Muscle layer of colon (tissue), 2 donors: ENCODE measurements at regions not wholly inside any gene's neighbourhood (a gene's known extent, or its start where the extent isn't known, plus 50 kb on each side); places are given as distances from the start of the nearest gene placed in this dataset.
"Not testable (repeated sequence)": the region's sequence is repeated elsewhere in the genome, so short reads cannot be mapped to it uniquely, and the experiment has no call there.

Experiments
- H3K27ac ChIP-seq: one replicate; pipeline ENCODE4 v1.7.0; 2013; ENCODE audit warnings: low read depth, mild to moderate bottlenecking, low read length, moderate library complexity
- H3K27me3 ChIP-seq, 2 donors: one replicate each; pipeline ENCODE4 v1.7.0; 2013; ENCODE audit warnings: low read length in 2 of 2, mild to moderate bottlenecking in 2 of 2; ENCODE audit not compliant: insufficient read depth in 2 of 2, control insufficient read depth in 1 of 2
- H3K36me3 ChIP-seq: one replicate; pipeline ENCODE4 v1.7.0; 2013; ENCODE audit warnings: mild to moderate bottlenecking, low read length; ENCODE audit not compliant: insufficient read depth
- H3K4me1 ChIP-seq: one replicate; pipeline ENCODE4 v1.7.0; 2013; ENCODE audit warnings: mild to moderate bottlenecking, low read length; ENCODE audit not compliant: insufficient read depth
- H3K4me3 ChIP-seq, 2 donors: one replicate each; pipeline ENCODE4 v1.7.0; 2013; ENCODE audit warnings: low read length in 2 of 2, low read depth in 1 of 2, mild to moderate bottlenecking in 1 of 2, moderate library complexity in 1 of 2
- H3K9ac ChIP-seq: one replicate; pipeline ENCODE4 v1.7.0; 2013; ENCODE audit warnings: low read length
- H3K9me3 ChIP-seq: one replicate; pipeline ENCODE4 v1.7.0; 2013; ENCODE audit warnings: mild to moderate bottlenecking, low read length
- donor health status: abdominal sarcoma.
- donor health status: Adenocarcinoma of cecum.

DNA sequence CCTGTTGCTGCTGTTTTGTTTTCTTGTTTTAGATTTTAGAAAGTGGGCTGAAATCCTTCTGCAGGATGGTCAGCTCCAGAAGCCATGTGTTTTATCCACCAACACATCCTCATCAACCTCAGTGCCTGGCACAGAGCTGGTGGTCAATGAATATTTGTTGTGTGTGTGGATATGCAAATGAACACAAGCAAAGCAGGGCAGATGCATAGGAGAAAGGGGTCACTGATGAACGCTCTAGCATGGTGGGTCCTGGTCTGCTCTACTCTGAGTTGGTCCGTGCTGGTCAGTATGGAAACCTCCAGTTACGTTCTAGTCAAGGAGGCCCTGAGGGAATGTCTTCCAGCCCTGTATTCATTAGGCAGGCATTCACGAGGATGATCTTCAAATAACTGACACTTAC, 682.5 kb downstream of the QKI start:
- no peaks in the 10 kb centered on the region for H3K27me3 ChIP-seq
- no peak overlapping the region for H3K9ac ChIP-seq
- H3K36me3 ChIP-seq, result no peaks in the 10 kb centered on the region
- H3K4me1 ChIP-seq, result no peaks in the 10 kb centered on the region
- no peak overlapping the region for H3K27ac ChIP-seq
- no peak overlapping the region for H3K4me3 ChIP-seq
- H3K9me3 ChIP-seq, result no peaks in the 10 kb centered on the region

DNA sequence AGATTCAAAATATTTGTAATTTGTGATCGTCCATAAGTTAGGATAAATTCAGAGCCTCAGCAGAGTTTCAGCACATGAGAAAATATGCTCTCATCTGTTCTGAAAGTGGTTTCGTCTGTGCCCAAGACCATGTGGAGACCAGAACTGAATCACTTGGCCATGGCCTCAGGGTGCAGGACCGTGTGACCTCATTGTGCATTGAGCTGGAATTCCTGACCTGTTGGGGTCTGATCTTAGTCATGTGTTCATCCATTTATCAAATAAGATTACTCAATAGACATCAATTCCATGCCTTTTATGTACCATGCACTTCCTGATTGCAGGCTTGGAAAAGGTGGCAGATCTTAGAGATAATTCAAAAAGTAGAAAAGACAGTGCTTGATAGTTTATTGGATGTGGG, 680.5 kb downstream of the QKI start:
- no peaks in the 10 kb centered on the region for H3K36me3 ChIP-seq

DNA sequence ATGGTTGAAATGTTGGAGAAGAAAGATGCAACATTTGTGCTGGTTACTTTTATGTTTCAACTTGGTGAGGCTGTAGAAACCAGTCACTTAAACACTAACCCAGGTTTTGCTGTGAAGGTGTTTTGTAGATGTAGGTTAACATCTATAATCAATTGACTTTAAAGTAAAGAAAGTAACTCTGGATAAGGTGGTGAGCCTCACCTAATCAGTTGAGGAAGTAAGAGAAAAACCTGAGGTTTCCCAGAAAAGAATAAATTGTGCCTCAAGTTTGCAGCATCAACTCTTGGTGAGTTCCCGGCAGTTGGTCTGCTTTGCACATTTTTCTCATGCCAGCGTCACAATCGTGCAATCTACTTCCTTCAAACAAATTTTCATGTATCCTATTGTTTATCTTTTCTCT, 673.4 kb downstream of the QKI start:
- Histone ChIP-seq H3K27me3 (no peaks in the 10 kb centered on the region), H3K27ac (no peak overlapping the region), H3K4me3 (no peak overlapping the region), H3K4me1 (no peaks in the 10 kb centered on the region), H3K9me3 (no peaks in the 10 kb centered on the region), H3K9ac (no peak overlapping the region), H3K36me3 (no peaks in the 10 kb centered on the region)

More for the DNA sequence above, 680.5 kb downstream of the QKI start:
- Histone ChIP-seq H3K4me1 (no peaks in the 10 kb centered on the region), H3K27ac (no peak overlapping the region), H3K4me3 (no peak overlapping the region), H3K9me3 (no peaks in the 10 kb centered on the region), H3K9ac (no peak overlapping the region), H3K27me3 (no peaks in the 10 kb centered on the region)

DNA sequence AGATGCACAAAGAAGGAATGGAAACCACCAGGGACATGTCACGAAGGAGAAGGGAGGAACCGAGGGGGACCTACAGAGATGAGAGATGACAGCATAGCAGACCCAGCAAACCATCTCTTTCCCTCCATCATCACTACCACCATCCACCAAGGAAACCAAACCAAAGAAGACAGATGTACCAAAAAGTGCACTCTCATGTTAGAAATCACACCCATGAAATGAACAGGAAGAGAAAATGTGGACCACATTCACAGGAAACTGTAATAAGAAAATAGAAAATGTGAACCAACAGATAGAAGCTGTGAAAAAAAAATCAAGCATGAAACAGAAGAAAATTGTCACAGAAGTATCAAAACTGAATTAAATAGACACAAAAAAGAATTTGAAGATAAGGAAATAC, 672.7 kb downstream of the QKI start:
- Histone ChIP-seq H3K27me3 (no peaks in the 10 kb centered on the region), H3K9me3 (no peaks in the 10 kb centered on the region), H3K36me3 (no peaks in the 10 kb centered on the region), H3K4me3 (no peak overlapping the region), H3K4me1 (no peaks in the 10 kb centered on the region), H3K27ac (no peak overlapping the region), H3K9ac (no peak overlapping the region)

DNA sequence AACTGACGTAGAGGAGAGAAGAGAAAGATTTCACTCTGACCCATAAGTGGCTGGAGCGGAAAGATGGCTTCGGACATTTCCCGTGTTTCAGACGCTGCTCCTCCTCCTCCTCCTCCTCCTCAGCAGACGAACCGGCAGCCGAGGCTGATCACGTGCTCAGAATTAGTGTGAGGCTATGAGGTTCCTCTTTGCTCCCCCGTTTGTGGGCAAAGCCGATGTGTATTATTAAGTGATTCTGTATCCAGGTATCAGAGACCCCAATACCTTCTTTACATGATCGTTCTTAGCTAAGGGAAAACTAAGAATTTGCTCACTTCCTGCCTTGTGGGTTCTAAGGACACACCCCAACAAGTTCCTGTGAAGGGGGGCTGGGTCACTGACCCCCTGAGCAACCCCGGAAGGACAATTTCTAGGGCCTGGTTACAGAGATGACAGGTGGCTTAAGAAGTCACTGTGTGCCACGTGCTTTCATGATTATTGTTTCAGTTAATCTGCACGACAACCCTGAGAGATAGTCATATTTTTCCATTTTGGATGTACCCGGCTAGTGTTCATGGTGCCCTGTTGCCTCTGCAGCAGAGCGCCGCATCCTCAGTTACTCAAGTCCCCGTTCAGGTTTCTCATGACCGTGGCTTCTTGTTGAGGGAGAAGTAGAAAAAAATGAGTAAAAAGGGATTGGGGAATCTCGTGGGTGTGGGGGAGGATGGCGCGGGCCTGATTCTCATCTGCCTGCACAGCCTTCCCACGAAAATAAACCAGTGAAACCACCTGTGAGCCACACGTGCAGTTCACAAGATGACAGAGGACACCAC, 671.8 kb downstream of the QKI start:
- no peak overlapping the region for H3K27ac ChIP-seq
- H3K36me3 ChIP-seq, result no peaks in the 10 kb centered on the region
- no peaks in the 10 kb centered on the region for H3K27me3 ChIP-seq
- H3K4me1 ChIP-seq, result no peaks in the 10 kb centered on the region
- no peak overlapping the region for H3K4me3 ChIP-seq
- no peak overlapping the region for H3K9ac ChIP-seq
- no peaks in the 10 kb centered on the region for H3K9me3 ChIP-seq

DNA sequence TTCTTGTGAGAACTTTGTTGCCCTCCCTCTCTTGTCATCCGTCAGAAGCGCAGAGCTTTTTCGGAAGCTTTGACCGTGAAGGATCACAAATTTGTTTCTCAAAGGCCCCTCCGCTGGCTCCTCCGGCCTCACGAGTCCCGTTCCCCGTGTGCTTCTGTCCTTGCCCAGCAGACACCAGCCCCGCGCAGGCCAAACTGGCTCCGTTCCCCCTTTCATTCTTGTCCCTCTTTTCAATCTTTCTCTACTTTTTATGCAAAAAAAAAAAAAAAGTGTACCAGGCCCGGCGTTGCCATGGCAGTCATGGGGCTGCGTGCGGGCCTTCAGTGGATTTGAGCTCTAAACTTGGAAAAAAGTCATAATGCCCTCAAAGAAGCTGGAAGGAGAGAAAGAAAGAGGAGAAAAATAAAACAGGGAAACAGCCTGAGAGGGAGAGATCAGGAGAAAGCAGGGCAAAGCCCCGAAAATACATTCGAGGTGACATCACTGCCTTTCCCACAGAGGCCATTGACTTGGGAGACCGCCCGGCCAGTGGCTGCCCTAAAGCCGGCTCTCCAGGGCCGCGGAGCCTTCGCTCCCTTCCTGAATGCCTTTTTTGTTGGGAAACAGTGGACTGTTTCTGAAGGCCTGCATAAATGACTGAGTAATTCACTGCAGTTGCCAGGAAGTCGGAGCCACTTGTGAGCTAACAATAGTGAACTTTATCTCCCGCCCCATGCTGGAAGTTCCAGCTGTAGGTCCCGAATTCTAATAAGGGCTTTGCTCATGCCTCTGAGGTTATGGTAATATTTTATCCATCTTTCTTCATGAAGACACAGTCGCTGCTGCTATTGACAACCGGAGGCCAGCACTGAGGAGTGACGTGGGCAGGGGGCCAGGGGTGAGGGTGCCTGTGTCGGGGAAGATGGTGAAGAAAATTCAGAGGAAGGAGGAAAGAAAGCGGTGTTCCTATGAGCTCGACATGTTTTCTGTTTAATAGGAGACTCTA, 670.9 kb downstream of the QKI start:
- Histone ChIP-seq H3K36me3 (no peaks in the 10 kb centered on the region), H3K27ac (no peak overlapping the region), H3K4me1 (no peaks in the 10 kb centered on the region), H3K9ac (no peak overlapping the region), H3K27me3 (no peaks in the 10 kb centered on the region), H3K9me3 (no peaks in the 10 kb centered on the region), H3K4me3 (no peak overlapping the region)

DNA sequence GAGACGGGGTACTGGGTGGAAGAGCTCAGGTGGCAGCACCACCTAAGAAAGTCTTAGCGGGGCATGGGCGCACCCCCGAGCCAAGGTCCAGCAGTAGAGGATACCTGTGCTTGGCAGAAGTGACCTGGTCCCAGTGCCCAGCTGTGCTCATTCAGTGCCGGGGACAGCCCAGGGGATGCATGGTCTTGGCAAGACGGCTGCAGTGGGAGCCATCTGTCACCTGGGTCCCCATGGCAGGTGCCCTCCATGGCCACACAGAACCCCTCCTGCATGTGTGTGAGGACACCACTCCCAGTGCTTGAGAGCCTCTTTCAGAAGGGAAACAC, 664.7 kb downstream of the QKI start:
- no peaks in the 10 kb centered on the region for H3K27me3 ChIP-seq
- H3K9ac ChIP-seq, result no peak overlapping the region
- H3K4me3 ChIP-seq, result no peak overlapping the region
- H3K4me1 ChIP-seq, result no peaks in the 10 kb centered on the region
- H3K9me3 ChIP-seq, result no peaks in the 10 kb centered on the region
- no peaks in the 10 kb centered on the region for H3K36me3 ChIP-seq
- H3K27ac ChIP-seq, result no peak overlapping the region

DNA sequence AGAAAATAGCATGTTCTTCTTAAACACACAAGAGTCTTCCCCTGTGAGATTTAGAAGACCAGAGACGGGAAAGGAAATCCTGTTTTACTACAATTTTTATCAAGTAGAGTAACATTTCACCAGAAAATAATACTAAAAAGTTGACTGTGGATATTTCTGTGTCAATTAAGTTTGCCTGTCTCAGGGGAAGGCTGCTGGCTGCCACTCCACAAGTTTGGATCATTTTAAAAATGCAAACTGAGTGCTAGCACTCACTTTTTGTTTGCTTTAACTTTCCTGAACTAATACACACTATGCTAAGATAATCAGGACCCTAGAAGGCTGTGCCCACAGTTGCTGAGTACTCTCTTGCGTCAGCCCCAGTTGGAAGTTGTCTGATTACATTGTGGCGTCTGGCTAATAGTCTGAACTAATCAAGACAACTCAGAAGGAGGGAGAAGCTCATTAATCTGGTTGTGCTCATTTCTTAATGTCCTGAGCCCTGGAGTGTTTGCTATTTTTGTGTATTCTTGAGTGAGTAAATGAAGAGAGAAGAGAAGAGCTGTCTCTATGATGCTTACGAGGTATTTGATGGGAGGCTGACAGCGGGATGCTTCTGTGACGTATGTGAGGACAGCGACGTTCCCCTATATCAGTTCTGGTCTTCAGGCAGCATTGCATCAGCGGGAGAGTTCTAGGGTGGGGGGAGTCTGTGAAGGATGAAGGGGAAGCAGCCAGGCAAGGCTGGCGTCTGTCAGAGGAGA, 664.2 kb downstream of the QKI start:
- Histone ChIP-seq H3K4me3 (no peak overlapping the region), H3K4me1 (no peaks in the 10 kb centered on the region), H3K36me3 (no peaks in the 10 kb centered on the region), H3K27me3 (no peaks in the 10 kb centered on the region), H3K27ac (no peak overlapping the region), H3K9me3 (no peaks in the 10 kb centered on the region), H3K9ac (no peak overlapping the region)

DNA sequence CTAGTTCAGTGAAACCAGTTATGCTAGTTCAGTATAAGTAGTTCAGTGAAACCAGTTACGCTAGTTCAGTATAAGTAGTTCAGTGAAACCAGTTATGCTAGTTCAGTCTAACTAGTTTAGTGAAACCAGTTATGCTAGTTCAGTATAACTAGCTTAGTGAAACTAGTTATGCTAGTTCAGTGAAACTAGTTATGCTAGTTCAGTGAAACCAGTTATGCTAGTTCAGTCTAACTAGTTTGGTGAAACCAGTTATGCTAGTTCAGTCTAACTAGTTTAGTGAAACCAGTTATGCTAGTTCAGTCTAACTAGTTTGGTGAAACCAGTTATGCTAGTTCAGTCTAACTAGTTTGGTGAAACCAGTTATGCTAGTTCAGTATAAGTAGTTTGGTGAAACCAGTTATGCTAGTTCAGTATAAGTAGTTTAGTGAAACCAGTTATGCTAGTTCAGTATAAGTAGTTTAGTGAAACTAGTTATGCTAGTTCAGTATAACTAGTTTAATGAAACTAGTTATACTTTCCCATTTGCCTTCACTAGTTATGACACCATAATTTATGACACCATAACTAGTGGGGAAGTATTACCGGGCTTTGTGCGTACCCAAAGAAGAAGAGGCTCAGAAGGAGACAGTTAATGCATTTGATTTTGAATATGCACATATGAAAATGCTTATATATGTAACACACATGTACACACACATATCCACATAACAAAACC, 662.5 kb downstream of the QKI start:
- not testable (repeated sequence) for H3K4me3 ChIP-seq, H3K36me3 ChIP-seq, H3K4me1 ChIP-seq, H3K27ac ChIP-seq, H3K9me3 ChIP-seq, H3K27me3 ChIP-seq, H3K9ac ChIP-seq

DNA sequence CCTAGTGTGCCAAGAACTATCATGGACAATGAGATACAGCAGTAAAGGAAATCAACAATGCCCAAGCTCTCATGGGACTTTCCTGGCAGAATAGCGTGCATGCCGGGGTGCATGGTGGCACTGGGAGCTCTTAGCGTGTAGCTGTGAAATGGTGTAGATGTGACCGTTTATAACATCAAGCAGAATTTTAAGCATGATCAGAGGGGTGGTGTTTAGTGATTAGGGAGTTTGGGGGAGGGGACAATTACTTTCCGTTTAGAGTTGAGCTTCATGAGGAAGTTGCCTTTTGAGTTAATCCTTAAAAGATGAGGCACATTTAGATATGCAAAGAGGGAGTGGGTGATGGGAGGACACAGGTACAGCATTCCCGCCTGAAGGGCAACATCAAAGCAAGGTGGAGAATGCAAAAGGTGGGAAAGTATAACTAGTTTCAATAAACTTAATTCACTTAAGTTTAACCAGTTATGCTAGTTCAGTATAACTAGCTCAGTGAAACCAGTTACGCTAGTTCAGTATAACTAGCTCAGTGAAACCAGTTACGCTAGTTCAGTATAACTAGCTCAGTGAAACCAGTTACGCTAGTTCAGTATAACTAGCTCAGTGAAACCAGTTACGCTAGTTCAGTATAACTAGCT, 661.6 kb downstream of the QKI start:
- H3K9ac ChIP-seq, result no peak overlapping the region
- H3K27me3 ChIP-seq, result no peaks in the 10 kb centered on the region
- H3K4me1 ChIP-seq, result no peaks in the 10 kb centered on the region
- no peak overlapping the region for H3K4me3 ChIP-seq
- no peak overlapping the region for H3K27ac ChIP-seq
- H3K36me3 ChIP-seq, result no peaks in the 10 kb centered on the region
- no peaks in the 10 kb centered on the region for H3K9me3 ChIP-seq
